OCI-LY3 (cell line): ENCODE measurements at regions not wholly inside any gene's neighbourhood (a gene's known extent, or its start where the extent isn't known, plus 50 kb on each side); places are given as distances from the start of the nearest gene placed in this dataset.

Experiments used
- H2AFZ ChIP-seq: fragments of 200-600, 300-600 bp; shearing (Covaris generic); 2 replicates; pipeline ENCODE4 v1.6.0; 2014; ENCODE audit warnings: antibody characterized with exemption, low read depth, low read length
- H3K27ac ChIP-seq: fragments of 200-600, 300-600 bp; sonication (generic); 2 replicates; pipeline ENCODE4 v1.5.1; 2014; ENCODE audit warnings: mild to moderate bottlenecking, low read length, moderate library complexity, mixed read lengths
- H3K27me3 ChIP-seq: fragments of 200-600, 300-600 bp; sonication (generic); 2 replicates; pipeline ENCODE4 v1.6.1; 2014; ENCODE audit warnings: low read depth, low read length, mixed read lengths
- H3K36me3 ChIP-seq: fragments of 200-600, 300-600 bp; sonication (generic); replicated peaks from 2 replicates; pipeline ENCODE3; 2014; ENCODE audit warnings: low read depth, low read length, mixed read lengths
- H3K4me1 ChIP-seq: fragments of 300-600, 200-600 bp; sonication (generic); 2 replicates; pipeline ENCODE4 v1.6.1; 2014; ENCODE audit warnings: low read length, mixed read lengths
- H3K4me2 ChIP-seq: fragments of 200-600, 300-600 bp; sonication (generic); 2 replicates; pipeline ENCODE4 v1.6.1; 2014; ENCODE audit warnings: low read length, mixed read lengths
- H3K4me3 ChIP-seq: fragments of 300-600, 200-600 bp; sonication (generic); 2 replicates; pipeline ENCODE4 v1.5.1; 2014; ENCODE audit warnings: antibody characterized with exemption, mild to moderate bottlenecking, low read length, moderate library complexity
- H3K79me2 ChIP-seq: fragments of 300-600, 200-600 bp; shearing (Covaris generic); 2 replicates; pipeline ENCODE4 v1.6.1; 2014; ENCODE audit warnings: mild to moderate bottlenecking, low read length, mixed read lengths
- H3K9ac ChIP-seq: fragments of 300-600, 200-600 bp; shearing (Covaris generic); 2 replicates; pipeline ENCODE4 v1.6.0; 2014; ENCODE audit warnings: mild to moderate bottlenecking, low read length, moderate library complexity
- H3K9me3 ChIP-seq: fragments of 200-600, 300-600 bp; shearing (Covaris generic); 2 replicates; pipeline ENCODE4 v1.6.1; 2014; ENCODE audit warnings: low read length, mixed read lengths; ENCODE audit not compliant: insufficient read depth
- H4K20me1 ChIP-seq: fragments of 200-600, 300-600 bp; sonication (generic); 2 replicates; pipeline ENCODE4 v1.6.1; 2016; ENCODE audit warnings: low read length, mixed read lengths; ENCODE audit not compliant: insufficient read depth
- EZH2phosphoT487 ChIP-seq: fragments of 200-600 bp; shearing (Covaris generic); IDR thresholded peaks from 2 replicates; pipeline ENCODE4 v1.6.1; 2018; ENCODE audit warnings: antibody characterized with exemption, mixed run types, low read depth
- TF ChIP-seq, protein P1 (sequence below): fragments of 200-600, 300-600 bp; sonication (generic); IDR thresholded peaks from 2 replicates; pipeline ENCODE4 v1.5.1; 2014; ENCODE audit warnings: antibody characterized with exemption, low read length, low read depth

- Histone ChIP-seq H3K9ac (no peak overlapping the region), H3K36me3 (no peaks in the 10 kb centered on the region), H3K4me2 (no peak overlapping the region), H3K27ac (no peak overlapping the region), H3K4me3 (no peak overlapping the region), H3K79me2 (no peaks in the 10 kb centered on the region), H4K20me1 (no peaks in the 10 kb centered on the region), H3K9me3 (no peaks in the 10 kb centered on the region), H3K27me3 (0 out of 2 replicates have a peak, but pooled peaks cover 6% of the 10 kb centered on the region), H2AFZ (no peak overlapping the region), H3K4me1 (no peaks in the 10 kb centered on the region)
- no peak for TF ChIP-seq EZH2phosphoT487
- TF ChIP-seq, protein P1, sequence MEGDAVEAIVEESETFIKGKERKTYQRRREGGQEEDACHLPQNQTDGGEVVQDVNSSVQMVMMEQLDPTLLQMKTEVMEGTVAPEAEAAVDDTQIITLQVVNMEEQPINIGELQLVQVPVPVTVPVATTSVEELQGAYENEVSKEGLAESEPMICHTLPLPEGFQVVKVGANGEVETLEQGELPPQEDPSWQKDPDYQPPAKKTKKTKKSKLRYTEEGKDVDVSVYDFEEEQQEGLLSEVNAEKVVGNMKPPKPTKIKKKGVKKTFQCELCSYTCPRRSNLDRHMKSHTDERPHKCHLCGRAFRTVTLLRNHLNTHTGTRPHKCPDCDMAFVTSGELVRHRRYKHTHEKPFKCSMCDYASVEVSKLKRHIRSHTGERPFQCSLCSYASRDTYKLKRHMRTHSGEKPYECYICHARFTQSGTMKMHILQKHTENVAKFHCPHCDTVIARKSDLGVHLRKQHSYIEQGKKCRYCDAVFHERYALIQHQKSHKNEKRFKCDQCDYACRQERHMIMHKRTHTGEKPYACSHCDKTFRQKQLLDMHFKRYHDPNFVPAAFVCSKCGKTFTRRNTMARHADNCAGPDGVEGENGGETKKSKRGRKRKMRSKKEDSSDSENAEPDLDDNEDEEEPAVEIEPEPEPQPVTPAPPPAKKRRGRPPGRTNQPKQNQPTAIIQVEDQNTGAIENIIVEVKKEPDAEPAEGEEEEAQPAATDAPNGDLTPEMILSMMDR = no peak
Measured at GRCh38 chr2:121125350-121125749, 159.7 kb downstream of the TFCP2L1 start.

DNA sequence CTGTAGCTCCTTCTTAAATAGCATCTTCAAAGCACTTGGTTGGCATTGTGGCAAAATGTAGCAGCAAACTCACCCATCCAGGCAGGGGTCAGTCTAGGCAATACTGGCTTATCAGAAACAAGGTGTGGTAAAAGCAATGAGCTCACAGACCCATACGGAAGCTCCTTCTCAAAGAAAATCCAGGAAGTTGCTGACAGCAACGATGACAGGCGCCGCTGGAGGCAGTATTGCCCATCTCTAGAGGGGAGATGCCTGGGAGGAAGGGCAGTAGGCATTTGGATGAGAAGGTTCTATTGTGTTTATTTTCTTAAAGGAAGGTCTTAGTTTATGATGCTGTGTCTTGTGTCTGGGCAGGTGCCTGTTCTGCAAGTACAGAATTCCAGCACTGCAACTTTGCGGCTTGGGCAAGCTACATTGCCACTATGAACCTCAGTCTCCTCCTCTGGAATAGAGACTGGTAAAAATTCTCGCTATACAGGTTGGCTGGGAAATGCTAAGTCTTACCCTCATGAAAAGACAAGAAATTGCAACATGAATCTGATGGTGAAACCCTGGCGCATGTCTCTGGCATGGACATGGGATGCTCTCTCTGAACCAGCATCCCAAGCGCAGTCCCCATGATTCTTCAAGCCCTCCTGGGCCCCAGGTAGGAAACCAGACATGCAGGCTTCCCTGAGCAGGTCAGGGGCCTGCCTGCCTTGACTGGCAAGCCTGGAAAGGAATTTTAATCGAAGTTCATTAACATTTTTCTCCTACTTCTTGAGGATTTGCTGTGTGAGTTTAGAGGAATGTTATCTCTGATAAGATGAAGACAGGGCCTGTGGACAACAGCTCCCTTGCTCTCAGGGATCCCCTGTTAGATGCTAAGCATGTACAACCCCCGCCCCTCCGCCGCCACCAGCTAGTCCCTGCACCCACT lies 156.0 kb downstream of the TFCP2L1 start:
- Histone ChIP-seq H3K27ac (no peak overlapping the region), H3K36me3 (no peaks in the 10 kb centered on the region), H3K79me2 (no peaks in the 10 kb centered on the region), H3K4me1 (no peaks in the 10 kb centered on the region), H4K20me1 (no peaks in the 10 kb centered on the region), H3K27me3 (no peaks in the 10 kb centered on the region), H3K9me3 (no peaks in the 10 kb centered on the region), H3K4me2 (no peak overlapping the region), H3K4me3 (no peak overlapping the region), H2AFZ (no peak overlapping the region), H3K9ac (no peak overlapping the region)
- TF ChIP-seq, protein P1 = peak; percentile 40
- no peak for TF ChIP-seq EZH2phosphoT487

DNA sequence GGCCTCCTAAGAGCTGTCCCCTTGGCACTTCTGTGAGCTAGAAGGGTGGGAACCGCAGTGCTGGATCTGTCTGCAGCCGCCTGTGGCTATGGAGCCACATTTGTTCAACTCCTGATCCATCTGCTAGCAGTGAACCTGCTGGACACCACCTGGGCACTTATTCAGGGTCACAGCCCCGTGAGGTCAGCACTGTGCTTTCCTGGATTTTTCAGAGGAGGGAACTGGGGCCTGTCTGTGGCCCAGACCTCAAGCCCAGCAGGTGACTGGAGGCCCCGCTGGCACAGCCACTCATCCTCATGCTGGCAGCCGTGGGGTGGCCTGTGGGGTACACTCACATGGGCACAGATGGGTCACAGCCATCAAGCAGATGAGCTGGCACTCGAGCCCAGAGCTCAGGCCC lies 155.3 kb downstream of the TFCP2L1 start:
- Histone ChIP-seq H3K4me3 (no peak overlapping the region), H2AFZ (no peak overlapping the region), H3K36me3 (no peaks in the 10 kb centered on the region), H3K27ac (no peak overlapping the region), H3K9ac (no peak overlapping the region), H4K20me1 (no peaks in the 10 kb centered on the region), H3K4me2 (no peak overlapping the region), H3K9me3 (no peaks in the 10 kb centered on the region), H3K79me2 (no peaks in the 10 kb centered on the region), H3K27me3 (no peaks in the 10 kb centered on the region), H3K4me1 (no peaks in the 10 kb centered on the region)
- TF ChIP-seq, protein P1 = no peak
- no peak for TF ChIP-seq EZH2phosphoT487

- no peaks in the 10 kb centered on the region for H4K20me1 ChIP-seq
- H3K4me3 ChIP-seq = no peak overlapping the region
- no peaks in the 10 kb centered on the region for H3K79me2 ChIP-seq
- H3K36me3 ChIP-seq = no peaks in the 10 kb centered on the region
- H3K4me1 ChIP-seq = no peaks in the 10 kb centered on the region
- H3K4me2 ChIP-seq = no peak overlapping the region
- no peaks in the 10 kb centered on the region for H3K9me3 ChIP-seq
- no peak overlapping the region for H3K27ac ChIP-seq
- H2AFZ ChIP-seq = no peak overlapping the region
- no peaks in the 10 kb centered on the region for H3K27me3 ChIP-seq
- TF ChIP-seq, protein P1 = no peak
- TF ChIP-seq EZH2phosphoT487 = no peak
- no peak overlapping the region for H3K9ac ChIP-seq
Measured at GRCh38 chr2:121130301-121130850, 154.6 kb downstream of the TFCP2L1 start.
